GM12865 (cell line): ENCODE measurements at regions not wholly inside any gene's neighbourhood (a gene's known extent, or its start where the extent isn't known, plus 50 kb on each side); places are given as distances from the start of the nearest gene placed in this dataset.

Source experiments
- DNase-seq: peaks from one replicate; pipeline ENCODE4 v3.0.0; 2010; ENCODE audit warnings: low read depth
- H3K4me3 ChIP-seq: 2 replicates; pipeline ENCODE4 v1.5.1; 2011; ENCODE audit warnings: mild to moderate bottlenecking, low read depth, low read length, control low read depth
- CTCF ChIP-seq: IDR thresholded peaks from 2 replicates; pipeline ENCODE4 v1.5.1; 2011; ENCODE audit warnings: low read length, control low read depth, low read depth, inconsistent platforms; ENCODE audit not compliant: insufficient read depth; ENCODE audit errors: missing control alignments

- no peak overlapping the region for H3K4me3 ChIP-seq
- DNase-seq = no peak
- no peak for TF ChIP-seq CTCF
Measured at GRCh38 chr6:167661552-167662044, 165.1 kb upstream of the AFDN start.

GRCh38 chr6:167662075-167662880, 164.4 kb upstream of the AFDN start:
- no peak for DNase-seq
- no peak for TF ChIP-seq CTCF
- H3K4me3 ChIP-seq = no peak overlapping the region

GRCh38 chr6:167662881-167663205, 163.9 kb upstream of the AFDN start:
- DNase-seq = no peak
- no peak for TF ChIP-seq CTCF
- H3K4me3 ChIP-seq = no peak overlapping the region

- no peak for TF ChIP-seq CTCF
- DNase-seq = no peak
- H3K4me3 ChIP-seq = no peak overlapping the region
Measured at GRCh38 chr6:167663316-167663715, 163.4 kb upstream of the AFDN start.

GRCh38 chr6:167663784-167664443, 162.8 kb upstream of the AFDN start:
- TF ChIP-seq CTCF = no peak
- DNase-seq = no peak
- no peak overlapping the region for H3K4me3 ChIP-seq

GRCh38 chr6:167664678-167665660, 161.7 kb upstream of the AFDN start:
- no peak for TF ChIP-seq CTCF

More at GRCh38 chr6:167664678-167665660, 161.7 kb upstream of the AFDN start:
- no peak for DNase-seq
- H3K4me3 ChIP-seq = no peak overlapping the region
